IMR-90 (cell line): ENCODE measurements at regions not wholly inside any gene's neighbourhood (a gene's known extent, or its start where the extent isn't known, plus 50 kb on each side); places are given as distances from the start of the nearest gene placed in this dataset.

Experiments used
- ATAC-seq: fragments of 200-7000 bp; cut with Tn5 transposase; 2 replicates; pipeline ENCODE4 v1.9.1; 2020; ENCODE audit warnings: low read depth, mild to moderate bottlenecking, moderate library complexity
- BruUV-seq: library from RNA; stranded (reverse); fragments of 400-500 nt; replicated peaks from 2 replicates; lab custom pipeline; 2021; lab: Mats Ljungman, UMichigan
- CTCF ChIA-PET: fragments of 300-600 bp; formaldehyde crosslinking; extraction: SDS; loops from one replicate; lab custom pipeline; 2021; ENCODE audit warnings: antibody characterized with exemption; lab: Yijun Ruan, JAX
- POLR2A ChIA-PET: fragments of 300-600 bp; sonication (Branson Sonifier 250); formaldehyde crosslinking; loops from one replicate; lab custom pipeline; 2022; ENCODE audit warnings: antibody characterized with exemption; ENCODE audit not compliant: unreplicated experiment; lab: Charles Lee
- DNase-seq: peaks from one replicate; pipeline ENCODE4 v3.0.0; 2013
- H2AFZ ChIP-seq: replicated peaks from 2 replicates; pipeline ENCODE3; 2013; ENCODE audit warnings: low read length, mild to moderate bottlenecking; ENCODE audit not compliant: poor library complexity
- H2AK5ac ChIP-seq: 2 replicates; pipeline ENCODE4 v1.6.1; 2013; ENCODE audit warnings: low read depth, low read length, inconsistent platforms
- H2AK9ac ChIP-seq: replicated peaks from 2 replicates; pipeline ENCODE3; 2013; ENCODE audit warnings: mild to moderate bottlenecking, low read depth, low read length, moderate library complexity; ENCODE audit not compliant: poor library complexity
- H2BK120ac ChIP-seq: 2 replicates; pipeline ENCODE4 v1.6.1; 2013; ENCODE audit warnings: low read depth, low read length, inconsistent platforms
- H2BK15ac ChIP-seq: 3 replicates; pipeline ENCODE4 v1.6.1; 2013; ENCODE audit warnings: low read depth, low read length, inconsistent platforms
- H2BK20ac ChIP-seq: 2 replicates; pipeline ENCODE4 v1.6.1; 2013; ENCODE audit warnings: low read depth, mild to moderate bottlenecking, inconsistent platforms, low read length, moderate library complexity
- H2BK5ac ChIP-seq: 2 replicates; pipeline ENCODE4 v1.6.1; 2013; ENCODE audit warnings: mild to moderate bottlenecking, low read depth, low read length, inconsistent platforms; ENCODE audit not compliant: poor library complexity, severe bottlenecking
- H3K14ac ChIP-seq: replicated peaks from 2 replicates; pipeline ENCODE4 v1.6.1; 2013; ENCODE audit warnings: low read depth, low read length, inconsistent platforms
- H3K18ac ChIP-seq: 2 replicates; pipeline ENCODE4 v1.6.1; 2013; ENCODE audit warnings: low read depth, low read length, control low read depth
- H3K23ac ChIP-seq: 2 replicates; pipeline ENCODE4 v1.6.1; 2013; ENCODE audit warnings: low read depth, low read length, inconsistent platforms
- H3K27ac ChIP-seq: 2 replicates; pipeline ENCODE4 v1.5.1; 2013; ENCODE audit warnings: mild to moderate bottlenecking, control low read depth, low read length; ENCODE audit not compliant: insufficient read depth
- H3K27me3 ChIP-seq: 2 replicates; pipeline ENCODE4 v1.6.1; 2013; ENCODE audit warnings: low read length; ENCODE audit not compliant: control insufficient read depth, insufficient read depth
- H3K36me3 ChIP-seq: 2 replicates; pipeline ENCODE4 v1.6.1; 2013; ENCODE audit warnings: low read length, mixed read lengths; ENCODE audit not compliant: control insufficient read depth, insufficient read depth
- H3K4ac ChIP-seq: 2 replicates; pipeline ENCODE4 v1.6.1; 2013; ENCODE audit warnings: low read depth, low read length, inconsistent platforms
- H3K4me1 ChIP-seq: 2 replicates; pipeline ENCODE4 v1.6.1; 2013; ENCODE audit warnings: low read length, mixed read lengths; ENCODE audit not compliant: control insufficient read depth, insufficient read depth
- H3K4me2 ChIP-seq: 2 replicates; pipeline ENCODE4 v1.6.1; 2013; ENCODE audit warnings: low read depth, mild to moderate bottlenecking, control low read depth, low read length, moderate library complexity
- H3K4me3 ChIP-seq: 2 replicates; pipeline ENCODE4 v1.5.1; 2013; ENCODE audit warnings: low read depth, mild to moderate bottlenecking, control low read depth, low read length, moderate library complexity; ENCODE audit not compliant: insufficient read depth
- H3K56ac ChIP-seq: 2 replicates; pipeline ENCODE4 v1.6.1; 2013; ENCODE audit warnings: low read length, inconsistent platforms; ENCODE audit not compliant: insufficient read depth; ENCODE audit errors: extremely low read depth
- H3K79me1 ChIP-seq, 2 experiments: 2 replicates each; pipeline ENCODE4 v1.6.1; 2013; ENCODE audit warnings: low read length in 2 of 2, inconsistent platforms in 1 of 2, low read depth in 1 of 2
- H3K9ac ChIP-seq: 2 replicates; pipeline ENCODE4 v1.6.1; 2013; ENCODE audit warnings: low read depth, low read length, control low read depth
- H3K9me1 ChIP-seq: 2 replicates; pipeline ENCODE4 v1.6.1; 2013; ENCODE audit warnings: low read length, inconsistent platforms; ENCODE audit not compliant: insufficient read depth
- H3K9me3 ChIP-seq: 2 replicates; pipeline ENCODE4 v1.6.1; 2013; ENCODE audit warnings: low read length; ENCODE audit not compliant: control insufficient read depth, insufficient read depth
- H4K20me1 ChIP-seq: 2 replicates; pipeline ENCODE4 v1.6.1; 2013; ENCODE audit warnings: low read length, inconsistent platforms; ENCODE audit not compliant: insufficient read depth
- H4K5ac ChIP-seq: 2 replicates; pipeline ENCODE4 v1.6.1; 2013; ENCODE audit warnings: mild to moderate bottlenecking, low read depth, low read length, control low read depth
- H4K8ac ChIP-seq, 2 experiments: 2 replicates each; pipeline ENCODE4 v1.6.1; 2013; ENCODE audit warnings: low read depth in 2 of 2, low read length in 2 of 2, control low read depth in 1 of 2, inconsistent platforms in 1 of 2
- H4K91ac ChIP-seq: 2 replicates; pipeline ENCODE4 v1.6.1; 2013; ENCODE audit warnings: low read depth, low read length, inconsistent platforms; ENCODE audit not compliant: insufficient read depth
- BHLHE40 ChIP-seq: fragments of 150-350 bp; IDR thresholded peaks from 2 replicates; pipeline ENCODE4 v1.6.1; 2016; ENCODE audit warnings: mild to moderate bottlenecking, low read depth, low read length
- CEBPB ChIP-seq: IDR thresholded peaks from 2 replicates; pipeline ENCODE4 v1.6.1; 2012; ENCODE audit warnings: low read depth, low read length, improper control_type of control experiment
- CHD1 ChIP-seq: IDR thresholded peaks from 2 replicates; pipeline ENCODE4 v1.6.1; 2012; ENCODE audit warnings: low read depth, low read length, improper control_type of control experiment
- CTCF ChIP-seq: conservative IDR thresholded peaks from 2 replicates; pipeline ENCODE4 v1.5.1; 2012; ENCODE audit warnings: mild to moderate bottlenecking, low read depth, low read length, improper control_type of control experiment
- ELK1 ChIP-seq: fragments of 150-350 bp; IDR thresholded peaks from 2 replicates; pipeline ENCODE4 v1.6.1; 2016; ENCODE audit warnings: low read depth, mild to moderate bottlenecking, low read length, moderate library complexity, borderline replicate concordance
- FOS ChIP-seq: fragments of 150-350 bp; IDR thresholded peaks from 2 replicates; pipeline ENCODE4 v1.6.1; 2016; ENCODE audit warnings: low read depth, low read length
- MAFK ChIP-seq: IDR thresholded peaks from 2 replicates; pipeline ENCODE4 v1.6.1; 2012; ENCODE audit warnings: low read depth, low read length, improper control_type of control experiment
- MAZ ChIP-seq: IDR thresholded peaks from 2 replicates; pipeline ENCODE4 v1.6.1; 2012; ENCODE audit warnings: low read depth, mild to moderate bottlenecking, low read length, improper control_type of control experiment, moderate library complexity, borderline replicate concordance
- MXI1 ChIP-seq: IDR thresholded peaks from 2 replicates; pipeline ENCODE4 v1.6.1; 2012; ENCODE audit warnings: low read depth, mild to moderate bottlenecking, low read length, moderate library complexity, borderline replicate concordance
- NFE2L2 ChIP-seq: fragments of 150-350 bp; IDR thresholded peaks from 2 replicates; pipeline ENCODE4 v1.6.1; 2016; ENCODE audit warnings: low read depth, mild to moderate bottlenecking, low read length
- POLR2A ChIP-seq: IDR thresholded peaks from 2 replicates; pipeline ENCODE4 v1.6.1; 2012; ENCODE audit warnings: mild to moderate bottlenecking, low read depth, low read length
- RAD21 ChIP-seq: IDR thresholded peaks from 2 replicates; pipeline ENCODE4 v1.6.1; 2012; ENCODE audit warnings: low read length, improper control_type of control experiment
- RCOR1 ChIP-seq: IDR thresholded peaks from 2 replicates; pipeline ENCODE4 v1.6.1; 2012; ENCODE audit warnings: mild to moderate bottlenecking, low read length, improper control_type of control experiment; ENCODE audit not compliant: insufficient replicate concordance
- RFX5 ChIP-seq: IDR thresholded peaks from 2 replicates; pipeline ENCODE4 v1.8.0; 2012; ENCODE audit warnings: low read depth, mild to moderate bottlenecking, low read length, moderate library complexity
- SMC3 ChIP-seq: fragments of 150-350 bp; IDR thresholded peaks from 2 replicates; pipeline ENCODE4 v1.6.1; 2016; ENCODE audit warnings: low read depth, mild to moderate bottlenecking, antibody characterized with exemption, low read length, moderate library complexity
- USF2 ChIP-seq: fragments of 150-350 bp; IDR thresholded peaks from 2 replicates; pipeline ENCODE4 v1.6.1; 2017; ENCODE audit warnings: mild to moderate bottlenecking, antibody characterized with exemption, low read length, low read depth
- WGBS, 2 experiments: methylation state at CpG; one replicate each; pipeline versions ENCODE4 v1.1.5 to v1.1.7; 2013; ENCODE audit warnings: missing lambda C conversion rate in 2 of 2; ENCODE audit not compliant: insufficient read length in 1 of 2; ENCODE audit errors: extremely low coverage in 2 of 2; 5-methylcytosine and 5-hydroxymethylcytosine counted together
- dilution Hi-C: fragments of 300-500 bp; cut with HindIII; formaldehyde crosslinking; loops from one replicate; pipeline ENCODE4 v1.14.3; 2018; ENCODE audit warnings: low sequenced_read_pairs; ENCODE audit not compliant: unreplicated experiment
- in situ Hi-C: fragments of 300-500 bp; cut with MboI; formaldehyde crosslinking; loops from 3 replicates; pipeline ENCODE4 v1.14.3; 2019; ENCODE audit warnings: low sequenced_read_pairs, inconsistent platforms, mixed read lengths
- intact Hi-C: fragments of 100-400 bp; cut with micrococcal nuclease; formaldehyde crosslinking; loops from 2 replicates; pipeline ENCODE4 v1.10.0; 2022

- no peak overlapping the region for H2BK5ac ChIP-seq
- H2BK15ac ChIP-seq: no peak overlapping the region
- no peak for TF ChIP-seq FOS
- TF ChIP-seq MAZ: no peak
- no peak for TF ChIP-seq MXI1
- TF ChIP-seq BHLHE40: no peak
- no peak for TF ChIP-seq RCOR1
- no peak for TF ChIP-seq NFE2L2
- TF ChIP-seq RAD21: no peak
- no peak for TF ChIP-seq POLR2A
- TF ChIP-seq MAFK: no peak
- TF ChIP-seq USF2: no peak
- TF ChIP-seq ELK1: no peak
- TF ChIP-seq CEBPB: no peak
- no peak for TF ChIP-seq CHD1
- TF ChIP-seq CTCF: no peak
- no peak for TF ChIP-seq SMC3
- no peak for TF ChIP-seq RFX5
- H2AK9ac ChIP-seq: no peak overlapping the region
- intact Hi-C loops: no loop called here
- H3K23ac ChIP-seq: no peak overlapping the region
- no peak overlapping the region for H2AK5ac ChIP-seq
- no peaks in the 10 kb centered on the region for H3K79me1 ChIP-seq
- no peak overlapping the region for H3K27ac ChIP-seq
- no peak overlapping the region for H4K5ac ChIP-seq
- no peaks in the 10 kb centered on the region for H3K27me3 ChIP-seq
- H4K20me1 ChIP-seq: no peaks in the 10 kb centered on the region
- H3K18ac ChIP-seq: no peak overlapping the region
- ChIA-PET POLR2A (interaction anchor here (0.6 kb wide), 1 partner anchor 17 kb away, joined by 3 read pairs; no protein-coding TSS in a partner anchor), CTCF (interaction anchor here (0.9 kb wide), 1 partner anchor 12 kb away, joined by 4 read pairs; no protein-coding TSS in a partner anchor)
- H3K9ac ChIP-seq: no peak overlapping the region
- H2AFZ ChIP-seq: no peak overlapping the region
- BruUV-seq: no TSS peak
- no peak overlapping the region for H3K4me2 ChIP-seq
- WGBS, 2 experiments: no CpG with 5 or more reads among the region's 3 CpGs
- in situ Hi-C loops: no loop called here
- H4K91ac ChIP-seq: no peak overlapping the region
- H3K4me3 ChIP-seq: no peak overlapping the region
- H2BK20ac ChIP-seq: no peak overlapping the region
- H3K14ac ChIP-seq: no peak overlapping the region
- H3K4ac ChIP-seq: no peak overlapping the region
- DNase-seq (no peak), ATAC-seq (no peak)
- H4K8ac ChIP-seq: no peak overlapping the region
- dilution Hi-C loops: no loop called here
- H3K4me1 ChIP-seq: no peaks in the 10 kb centered on the region
- no peaks in the 10 kb centered on the region for H3K36me3 ChIP-seq
- no peak overlapping the region for H2BK120ac ChIP-seq
- H3K56ac ChIP-seq: no peak overlapping the region
- H3K9me3 ChIP-seq: 0 out of 2 replicates have a peak, but pooled peaks cover 2% of the 10 kb centered on the region
- no peaks in the 10 kb centered on the region for H3K9me1 ChIP-seq
These were observed 734.2 kb downstream of the MCTP2 start for GRCh38 chr15:94965593-94965992.
